Keratinocyte (primary cell): ENCODE measurements at regions not wholly inside any gene's neighbourhood (a gene's known extent, or its start where the extent isn't known, plus 50 kb on each side); places are given as distances from the start of the nearest gene placed in this dataset.

Source experiments
- DNase-seq: peaks from one replicate; pipeline ENCODE4 v3.0.0-alpha.2; 2011; ENCODE audit warnings: low read depth, missing footprints, low spot score
- FAIRE-seq: peaks from 2 replicates; lab custom pipeline; 2011; peaks lifted over from hg19 to GRCh38; lab: Jason Lieb, UNC
- H2AFZ ChIP-seq: 2 replicates; pipeline ENCODE4 v1.6.0; 2012; ENCODE audit warnings: low read length, control low read depth, inconsistent platforms; ENCODE audit not compliant: control insufficient read depth
- H3K27ac ChIP-seq: 2 replicates; pipeline ENCODE4 v1.5.1; 2011; ENCODE audit warnings: low read length; ENCODE audit not compliant: control insufficient read depth, insufficient read depth
- H3K27me3 ChIP-seq: 3 replicates; pipeline ENCODE4 v1.6.0; 2011; ENCODE audit warnings: low read length; ENCODE audit not compliant: control insufficient read depth, insufficient read depth; ENCODE audit errors: extremely low read depth
- H3K36me3 ChIP-seq, 2 experiments: 2 replicates in 1 of 2; 3 replicates in 1 of 2; pipeline ENCODE4 v1.5.1; 2011; ENCODE audit warnings: low read length in 2 of 2, mild to moderate bottlenecking in 1 of 2; ENCODE audit not compliant: control insufficient read depth in 2 of 2, insufficient read depth in 2 of 2; ENCODE audit errors: extremely low read depth in 1 of 2
- H3K4me1 ChIP-seq: 3 replicates; pipeline ENCODE4 v1.5.1; 2011; ENCODE audit warnings: low read length; ENCODE audit not compliant: control insufficient read depth, insufficient read depth; ENCODE audit errors: extremely low read depth
- H3K4me2 ChIP-seq: 3 replicates; pipeline ENCODE4 v1.6.0; 2011; ENCODE audit warnings: low read depth, low read length; ENCODE audit not compliant: control insufficient read depth, insufficient read depth; ENCODE audit errors: extremely low read depth
- H3K4me3 ChIP-seq, 3 experiments: fragments of 200-600 bp in 1 of 3; sonication (generic) in 1 of 3; 2 replicates in 2 of 3; 3 replicates in 1 of 3; pipeline ENCODE4 v1.5.1; 2011 to 2016; ENCODE audit warnings: low read length in 3 of 3, mild to moderate bottlenecking in 3 of 3, control low read depth in 2 of 3, inconsistent platforms in 1 of 3, low read depth in 1 of 3, mixed read lengths in 1 of 3, mixed run types in 1 of 3, moderate library complexity in 1 of 3; ENCODE audit not compliant: control insufficient read depth in 2 of 3, insufficient read depth in 2 of 3; ENCODE audit errors: extremely low read depth in 1 of 3
- H3K79me2 ChIP-seq: 2 replicates; pipeline ENCODE4 v1.6.0; 2012; ENCODE audit warnings: low read length; ENCODE audit not compliant: control insufficient read depth, insufficient read depth
- H3K9ac ChIP-seq: 3 replicates; pipeline ENCODE4 v1.6.0; 2011; ENCODE audit warnings: low read length; ENCODE audit not compliant: control insufficient read depth, insufficient read depth; ENCODE audit errors: extremely low read depth
- H3K9me1 ChIP-seq: 3 replicates; pipeline ENCODE4 v1.6.0; 2011; ENCODE audit warnings: low read length; ENCODE audit not compliant: control insufficient read depth, insufficient read depth; ENCODE audit errors: extremely low read depth
- H3K9me3 ChIP-seq: 2 replicates; pipeline ENCODE4 v1.5.1; 2012; ENCODE audit warnings: low read depth, low read length; ENCODE audit not compliant: control insufficient read depth
- H4K20me1 ChIP-seq: 3 replicates; pipeline ENCODE4 v1.6.0; 2011; ENCODE audit warnings: low read length; ENCODE audit not compliant: control insufficient read depth, insufficient read depth; ENCODE audit errors: extremely low read depth
- CTCF ChIP-seq, 3 experiments: IDR thresholded peaks in 1 of 3; conservative IDR thresholded peaks in 1 of 3; optimal IDR thresholded peaks in 1 of 3; 2 replicates in 2 of 3; 3 replicates in 1 of 3; pipeline versions ENCODE3 to v1.5.1; 2011; ENCODE audit warnings: low read length in 3 of 3, mild to moderate bottlenecking in 3 of 3, moderate library complexity in 2 of 3, control low read depth in 1 of 3, inconsistent platforms in 1 of 3; ENCODE audit not compliant: insufficient read depth in 2 of 3; ENCODE audit errors: extremely low read depth in 1 of 3
- EZH2 ChIP-seq: IDR thresholded peaks from one replicate; pipeline ENCODE4 v1.6.1; 2012; ENCODE audit warnings: inconsistent platforms, mild to moderate bottlenecking, low read length, moderate library complexity
- dilution Hi-C: fragments of 300-500 bp; cut with MboI; formaldehyde crosslinking; loops from one replicate; pipeline ENCODE4 v1.7.0; 2020; ENCODE audit warnings: low sequenced_read_pairs; ENCODE audit not compliant: extremely low pct_ligation_motif_present

- Histone ChIP-seq H3K36me3 (no peaks in the 10 kb centered on the region), H4K20me1 (no peaks in the 10 kb centered on the region), H3K79me2 (no peaks in the 10 kb centered on the region), H3K4me1 (no peaks in the 10 kb centered on the region), H2AFZ (no peak overlapping the region), H3K27me3 (no peaks in the 10 kb centered on the region), H3K9me1 (no peaks in the 10 kb centered on the region), H3K9me3 (no peaks in the 10 kb centered on the region), H3K4me2 (no peak overlapping the region), H3K9ac (no peak overlapping the region), H3K4me3 (no peak overlapping the region), H3K27ac (no peak overlapping the region)
- no peak for DNase-seq
- FAIRE-seq: no peak
- TF ChIP-seq EZH2 (no peak), CTCF (optimal IDR thresholded peaks at IDR 0.05 in 1 of 3, IDR thresholded peaks at IDR 0.05 in 1 of 3, conservative IDR thresholded peaks at IDR 0.05 in 1 of 3; ENCODE audit: extremely low read depth in 1 of 3, insufficient read depth in 2 of 3, low read length in 3 of 3) (no peak)
- dilution Hi-C loops: no loop called here
Measured at GRCh38 chr3:83868909-83869567, 1089.8 kb upstream of the CADM2 start.

GRCh38 chr3:83873550-83873949, 1085.2 kb upstream of the CADM2 start:
- Histone ChIP-seq H3K27me3 (no peaks in the 10 kb centered on the region), H3K4me1 (no peaks in the 10 kb centered on the region), H3K79me2 (no peaks in the 10 kb centered on the region), H3K4me3 (no peak overlapping the region), H3K9ac (no peak overlapping the region), H3K9me1 (no peaks in the 10 kb centered on the region), H3K9me3 (no peaks in the 10 kb centered on the region), H2AFZ (no peak overlapping the region), H3K4me2 (no peak overlapping the region), H4K20me1 (no peaks in the 10 kb centered on the region), H3K36me3 (no peaks in the 10 kb centered on the region), H3K27ac (no peak overlapping the region)
- dilution Hi-C loops: no loop called here
- FAIRE-seq (no peak), DNase-seq (no peak)
- TF ChIP-seq EZH2 (no peak), CTCF (optimal IDR thresholded peaks at IDR 0.05 in 1 of 3, IDR thresholded peaks at IDR 0.05 in 1 of 3, conservative IDR thresholded peaks at IDR 0.05 in 1 of 3; ENCODE audit: extremely low read depth in 1 of 3, insufficient read depth in 2 of 3, low read length in 3 of 3) (no peak)
